ENCODE measurements at regions not wholly inside any gene's neighbourhood (a gene's known extent, or its start where the extent isn't known, plus 50 kb on each side); places are given as distances from the start of the nearest gene placed in this dataset.

- H3K9ac ChIP-seq (ENCODE audit: insufficient read depth, low read length) = no peak overlapping the region
- H2AFZ ChIP-seq (ENCODE audit: low read length) = no peak overlapping the region
- DNase-seq (ENCODE audit: low read depth in 2 of 2) = no peak
- H3K4me1 ChIP-seq (ENCODE audit: control insufficient read depth, extremely low read depth, insufficient read depth, low read length) = no peaks in the 10 kb centered on the region
- no peaks in the 10 kb centered on the region for H3K9me3 ChIP-seq (ENCODE audit: control insufficient read depth, insufficient read depth, low read depth, low read length)
- no peaks in the 10 kb centered on the region for H4K20me1 ChIP-seq (ENCODE audit: control insufficient read depth, extremely low read depth, insufficient read depth, low read length)
- H3K27ac ChIP-seq (ENCODE audit: insufficient read depth, low read length) = no peak overlapping the region
- no peak overlapping the region for H3K4me2 ChIP-seq (ENCODE audit: extremely low read depth, insufficient read depth, low read length)
- no peaks in the 10 kb centered on the region for H3K79me2 ChIP-seq (ENCODE audit: control insufficient read depth, insufficient read depth, low read length)
- TF ChIP-seq EZH2 (IDR thresholded peaks at IDR 0.05; ENCODE audit: low read length, missing control alignments) (no peak), CTCF (conservative IDR thresholded peaks at IDR 0.05 in 1 of 2, IDR thresholded peaks at IDR 0.05 in 1 of 2; ENCODE audit: low read depth in 1 of 2, low read length in 2 of 2) (no peak)
- H3K4me3 ChIP-seq (replicated peaks in 1 of 4; ENCODE audit: control extremely low read depth in 1 of 4, insufficient read depth in 1 of 4, low read depth in 3 of 4, low read length in 4 of 4) = no peak overlapping the region
- H3K27me3 ChIP-seq (ENCODE audit: control insufficient read depth, insufficient read depth, low read length) = no peaks in the 10 kb centered on the region
- H3K36me3 ChIP-seq (ENCODE audit: control insufficient read depth, insufficient read depth, low read length) = no peaks in the 10 kb centered on the region
Observed at GRCh38 chr2:126382998-126383397, 273.0 kb upstream of the GYPC start.

DNA sequence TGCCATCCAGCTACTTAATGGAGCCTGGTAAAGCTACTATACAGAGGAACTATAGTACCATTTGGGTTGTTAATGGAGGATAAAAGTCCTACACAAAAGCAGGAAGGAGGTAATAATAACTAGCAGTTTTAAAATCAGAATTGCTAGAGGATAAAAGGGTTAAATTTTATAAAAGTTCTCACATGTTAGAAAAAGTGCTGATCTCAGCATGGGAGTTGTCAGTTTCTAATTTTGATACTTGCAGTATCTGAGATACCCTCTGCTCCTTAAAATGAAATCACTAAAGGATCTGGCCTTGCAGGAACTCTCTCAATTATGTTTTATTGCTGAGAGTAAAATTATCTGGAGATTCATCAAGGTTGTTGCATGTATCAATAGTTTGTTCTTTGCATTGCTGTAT lies 272.2 kb upstream of the GYPC start:
- Histone ChIP-seq H4K20me1 (ENCODE audit: control insufficient read depth, extremely low read depth, insufficient read depth, low read length) (no peaks in the 10 kb centered on the region), H3K79me2 (ENCODE audit: control insufficient read depth, insufficient read depth, low read length) (no peaks in the 10 kb centered on the region), H3K4me1 (ENCODE audit: control insufficient read depth, extremely low read depth, insufficient read depth, low read length) (no peaks in the 10 kb centered on the region), H3K36me3 (ENCODE audit: control insufficient read depth, insufficient read depth, low read length) (no peaks in the 10 kb centered on the region), H3K27ac (ENCODE audit: insufficient read depth, low read length) (no peak overlapping the region), H3K27me3 (ENCODE audit: control insufficient read depth, insufficient read depth, low read length) (no peaks in the 10 kb centered on the region), H3K9me3 (ENCODE audit: control insufficient read depth, insufficient read depth, low read depth, low read length) (no peaks in the 10 kb centered on the region), H3K4me2 (ENCODE audit: extremely low read depth, insufficient read depth, low read length) (no peak overlapping the region), H3K9ac (ENCODE audit: insufficient read depth, low read length) (no peak overlapping the region), H2AFZ (ENCODE audit: low read length) (no peak overlapping the region), H3K4me3 (replicated peaks in 1 of 4; ENCODE audit: control extremely low read depth in 1 of 4, insufficient read depth in 1 of 4, low read depth in 3 of 4, low read length in 4 of 4) (no peak overlapping the region)
- DNase-seq (ENCODE audit: low read depth in 2 of 2) = no peak
- no peak for TF ChIP-seq CTCF (conservative IDR thresholded peaks at IDR 0.05 in 1 of 2, IDR thresholded peaks at IDR 0.05 in 1 of 2; ENCODE audit: low read depth in 1 of 2, low read length in 2 of 2)
- no peak for TF ChIP-seq EZH2 (IDR thresholded peaks at IDR 0.05; ENCODE audit: low read length, missing control alignments)

- Histone ChIP-seq H4K20me1 (ENCODE audit: control insufficient read depth, extremely low read depth, insufficient read depth, low read length) (no peaks in the 10 kb centered on the region), H3K9me3 (ENCODE audit: control insufficient read depth, insufficient read depth, low read depth, low read length) (no peaks in the 10 kb centered on the region), H3K27ac (ENCODE audit: insufficient read depth, low read length) (no peak overlapping the region), H3K36me3 (ENCODE audit: control insufficient read depth, insufficient read depth, low read length) (no peaks in the 10 kb centered on the region), H3K79me2 (ENCODE audit: control insufficient read depth, insufficient read depth, low read length) (no peaks in the 10 kb centered on the region), H3K9ac (ENCODE audit: insufficient read depth, low read length) (no peak overlapping the region), H2AFZ (ENCODE audit: low read length) (no peak overlapping the region), H3K27me3 (ENCODE audit: control insufficient read depth, insufficient read depth, low read length) (no peaks in the 10 kb centered on the region), H3K4me2 (ENCODE audit: extremely low read depth, insufficient read depth, low read length) (no peak overlapping the region), H3K4me3 (replicated peaks in 1 of 4; ENCODE audit: control extremely low read depth in 1 of 4, insufficient read depth in 1 of 4, low read depth in 3 of 4, low read length in 4 of 4) (no peak overlapping the region), H3K4me1 (ENCODE audit: control insufficient read depth, extremely low read depth, insufficient read depth, low read length) (no peaks in the 10 kb centered on the region)
- TF ChIP-seq CTCF (conservative IDR thresholded peaks at IDR 0.05 in 1 of 2, IDR thresholded peaks at IDR 0.05 in 1 of 2; ENCODE audit: low read depth in 1 of 2, low read length in 2 of 2) (no peak), EZH2 (IDR thresholded peaks at IDR 0.05; ENCODE audit: low read length, missing control alignments) (no peak)
- no peak for DNase-seq (ENCODE audit: low read depth in 2 of 2)
Observed at GRCh38 chr2:126385441-126385840, 270.5 kb upstream of the GYPC start.

Data from fibroblast of lung (primary cell).